K562 (cell line): ENCODE measurements at regions not wholly inside any gene's neighbourhood (a gene's known extent, or its start where the extent isn't known, plus 50 kb on each side); places are given as distances from the start of the nearest gene placed in this dataset.

Experiments
- CEBPB ChIP-seq: fragments of 450-650 bp; IDR thresholded peaks from 2 replicates; pipeline ENCODE4 v1.6.1; 2016; ENCODE audit warnings: missing genetic modification characterization, missing compliant biosample characterization
- FOXJ2 ChIP-seq: fragments of 200-800 bp; sonication (Bioruptor generic); IDR thresholded peaks from 2 replicates; pipeline ENCODE4 v1.6.1; 2016; ENCODE audit warnings: missing genetic modification characterization, missing compliant biosample characterization
- ZC3H4 ChIP-seq: sonication (generic); formaldehyde crosslinking; IDR thresholded peaks from 2 replicates; pipeline ENCODE4 v1.9.0; 2021; ENCODE audit warnings: missing genetic modification reagents, borderline replicate concordance
- TF ChIP-seq, protein P1 (sequence below), 2 experiments: IDR thresholded peaks in 1 of 2; conservative IDR thresholded peaks in 1 of 2; 2 replicates each; pipeline ENCODE4 v1.6.1; 2016; ENCODE audit warnings: low read depth in 2 of 2, mild to moderate bottlenecking in 1 of 2, missing compliant biosample characterization in 1 of 2, missing genetic modification characterization in 1 of 2, moderate library complexity in 1 of 2
- TF ChIP-seq, protein P2 (sequence below): fragments of 250-450 bp; sonication (Bioruptor Pico); IDR thresholded peaks from 2 replicates; pipeline ENCODE4 v1.4.0; 2020; ENCODE audit warnings: mild to moderate bottlenecking, moderate library complexity

DNA sequence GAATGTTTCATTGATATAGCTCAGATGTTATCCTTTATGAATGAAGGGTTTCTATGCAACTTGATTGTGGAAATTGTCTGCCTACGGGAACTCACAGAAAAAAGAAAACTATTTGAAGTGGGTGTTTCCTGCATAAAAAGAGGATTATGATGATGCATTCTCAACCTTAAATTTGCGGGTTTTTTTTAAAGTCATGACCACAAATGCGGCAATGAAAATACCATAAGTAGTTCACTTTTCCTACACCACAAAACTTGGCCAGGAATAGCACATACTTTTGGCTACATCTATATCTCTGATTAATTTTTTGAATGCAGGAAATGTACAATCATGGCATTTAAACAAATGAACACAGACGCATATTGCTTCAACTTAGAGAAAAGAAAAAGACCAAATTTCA lies 754.7 kb downstream of the DTWD2 start:
- TF ChIP-seq CEBPB (tag) (no peak), FOXJ2 (tag) (no peak), ZC3H4 (CRISPR knock-in tag) (no peak)
- TF ChIP-seq, protein P1, sequence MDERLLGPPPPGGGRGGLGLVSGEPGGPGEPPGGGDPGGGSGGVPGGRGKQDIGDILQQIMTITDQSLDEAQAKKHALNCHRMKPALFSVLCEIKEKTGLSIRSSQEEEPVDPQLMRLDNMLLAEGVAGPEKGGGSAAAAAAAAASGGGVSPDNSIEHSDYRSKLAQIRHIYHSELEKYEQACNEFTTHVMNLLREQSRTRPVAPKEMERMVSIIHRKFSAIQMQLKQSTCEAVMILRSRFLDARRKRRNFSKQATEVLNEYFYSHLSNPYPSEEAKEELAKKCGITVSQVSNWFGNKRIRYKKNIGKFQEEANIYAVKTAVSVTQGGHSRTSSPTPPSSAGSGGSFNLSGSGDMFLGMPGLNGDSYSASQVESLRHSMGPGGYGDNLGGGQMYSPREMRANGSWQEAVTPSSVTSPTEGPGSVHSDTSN (CRISPR knock-in tag; IDR thresholded peaks at IDR 0.05; ENCODE audit: low read depth), result no peak
- TF ChIP-seq, protein P1 (tag; conservative IDR thresholded peaks at IDR 0.05; ENCODE audit: low read depth), result no peak
- TF ChIP-seq, protein P2, sequence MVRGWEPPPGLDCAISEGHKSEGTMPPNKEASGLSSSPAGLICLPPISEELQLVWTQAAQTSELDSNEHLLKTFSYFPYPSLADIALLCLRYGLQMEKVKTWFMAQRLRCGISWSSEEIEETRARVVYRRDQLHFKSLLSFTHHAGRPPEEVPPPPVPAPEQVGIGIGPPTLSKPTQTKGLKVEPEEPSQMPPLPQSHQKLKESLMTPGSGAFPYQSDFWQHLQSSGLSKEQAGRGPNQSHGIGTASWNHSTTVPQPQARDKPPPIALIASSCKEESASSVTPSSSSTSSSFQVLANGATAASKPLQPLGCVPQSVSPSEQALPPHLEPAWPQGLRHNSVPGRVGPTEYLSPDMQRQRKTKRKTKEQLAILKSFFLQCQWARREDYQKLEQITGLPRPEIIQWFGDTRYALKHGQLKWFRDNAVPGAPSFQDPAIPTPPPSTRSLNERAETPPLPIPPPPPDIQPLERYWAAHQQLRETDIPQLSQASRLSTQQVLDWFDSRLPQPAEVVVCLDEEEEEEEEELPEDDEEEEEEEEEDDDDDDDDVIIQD, result no peak
